Ecto neural progenitor cell (in vitro differentiated cells): ENCODE measurements at regions not wholly inside any gene's neighbourhood (a gene's known extent, or its start where the extent isn't known, plus 50 kb on each side); places are given as distances from the start of the nearest gene placed in this dataset.

Experiments used
- DNase-seq: peaks from one replicate; pipeline ENCODE4 v3.0.0-alpha.2; 2018; ENCODE audit warnings: low spot score

- DNase-seq = no peak
Measured at GRCh38 chr18:68525091-68525490, 189.8 kb downstream of the TMX3 start.

GRCh38 chr18:68520406-68521075 lies 194.4 kb downstream of the TMX3 start:
- DNase-seq = no peak

- no peak for DNase-seq
Measured at GRCh38 chr18:68519336-68519735, 195.6 kb downstream of the TMX3 start.

- no peak for DNase-seq
Measured at GRCh38 chr18:68509902-68510301, 205.0 kb downstream of the TMX3 start.

- no peak for DNase-seq
Measured at GRCh38 chr18:68507781-68508180, 207.1 kb downstream of the TMX3 start.

- no peak for DNase-seq
Measured at GRCh38 chr18:68505178-68505574, 209.7 kb downstream of the TMX3 start.

- DNase-seq = no peak
Measured at GRCh38 chr18:68504441-68505177, 210.3 kb downstream of the TMX3 start.

- no peak for DNase-seq
Measured at GRCh38 chr18:68500556-68500955, 214.4 kb downstream of the TMX3 start.

GRCh38 chr18:68499141-68499540 lies 215.8 kb downstream of the TMX3 start:
- DNase-seq = no peak

- DNase-seq = no peak
Measured at GRCh38 chr18:68498636-68499035, 216.3 kb downstream of the TMX3 start.

- no peak for DNase-seq
Measured at GRCh38 chr18:68498185-68498584, 216.7 kb downstream of the TMX3 start.

GRCh38 chr18:68494802-68495581 lies 219.9 kb downstream of the TMX3 start:
- no peak for DNase-seq

GRCh38 chr18:68489013-68489792 lies 225.7 kb downstream of the TMX3 start:
- DNase-seq = no peak

GRCh38 chr18:68484241-68484640 lies 230.7 kb downstream of the TMX3 start:
- DNase-seq = no peak

GRCh38 chr18:68482815-68483214 lies 232.1 kb downstream of the TMX3 start:
- DNase-seq = no peak

- DNase-seq = no peak
Measured at GRCh38 chr18:68480196-68480595, 234.7 kb downstream of the TMX3 start.

- DNase-seq = no peak
Measured at GRCh38 chr18:68478246-68478645, 236.7 kb downstream of the TMX3 start.

- DNase-seq = no peak
Measured at GRCh38 chr18:68475883-68476282, 239.0 kb downstream of the TMX3 start.

GRCh38 chr18:68472701-68473295 lies 242.1 kb downstream of the TMX3 start:
- no peak for DNase-seq

- no peak for DNase-seq
Measured at GRCh38 chr18:68469049-68469625, 245.8 kb downstream of the TMX3 start.

GRCh38 chr18:68467957-68468356 lies 247.0 kb downstream of the TMX3 start:
- no peak for DNase-seq
